PC-3 (cell line): ENCODE measurements at regions not wholly inside any gene's neighbourhood (a gene's known extent, or its start where the extent isn't known, plus 50 kb on each side); places are given as distances from the start of the nearest gene placed in this dataset.

Experiments used
- ATAC-seq: fragments of 200-7000 bp; cut with Tn5 transposase; 2 replicates; pipeline ENCODE4 v1.9.1; 2020; ENCODE audit warnings: mild to moderate bottlenecking, moderate library complexity
- BruUV-seq: library from RNA; stranded (reverse); fragments of 400-500 nt; replicated peaks from 2 replicates; lab custom pipeline; 2021; lab: Mats Ljungman, UMichigan
- CTCF ChIA-PET: fragments of 300-600 bp; sonication (Branson Sonifier 250); formaldehyde crosslinking; loops from one replicate; lab custom pipeline; 2022; ENCODE audit warnings: antibody characterized with exemption; lab: Charles Lee
- POLR2A ChIA-PET: fragments of 300-600 bp; sonication (Branson Sonifier 250); formaldehyde crosslinking; loops from one replicate; lab custom pipeline; 2022; ENCODE audit warnings: antibody characterized with exemption; ENCODE audit not compliant: unreplicated experiment; lab: Charles Lee
- DNase-seq: peaks from one replicate; pipeline ENCODE4 v3.0.0-alpha.2; 2015
- H2AFZ ChIP-seq: fragments of 300-600 bp; sonication (generic); 2 replicates; pipeline ENCODE4 v1.6.0; 2016; ENCODE audit warnings: antibody characterized with exemption, low read length
- H3F3A ChIP-seq: fragments of 300-600 bp; sonication (generic); one replicate; pipeline ENCODE4 v1.6.0; 2017; ENCODE audit warnings: antibody characterized with exemption, low read length, control low read depth, mild to moderate bottlenecking; ENCODE audit not compliant: unreplicated experiment
- H3K27ac ChIP-seq: fragments of 300-600 bp; sonication (generic); 2 replicates; pipeline ENCODE4 v1.5.1; 2016; ENCODE audit warnings: mild to moderate bottlenecking, low read length
- H3K27me3 ChIP-seq: fragments of 300-600 bp; sonication (generic); 2 replicates; pipeline ENCODE4 v1.6.1; 2016; ENCODE audit warnings: low read length, mixed read lengths
- H3K36me3 ChIP-seq: fragments of 300-600 bp; sonication (generic); 2 replicates; pipeline ENCODE4 v1.6.1; 2016; ENCODE audit warnings: low read depth, mixed run types, low read length, mixed read lengths
- H3K4me1 ChIP-seq: fragments of 300-600 bp; sonication (generic); 2 replicates; pipeline ENCODE4 v1.5.1; 2016; ENCODE audit warnings: low read length; ENCODE audit not compliant: insufficient read depth
- H3K4me2 ChIP-seq: fragments of 300-600 bp; sonication (generic); 2 replicates; pipeline ENCODE4 v1.6.0; 2016; ENCODE audit warnings: low read length
- H3K4me3 ChIP-seq: fragments of 300-600 bp; sonication (generic); 2 replicates; pipeline ENCODE4 v1.5.1; 2016; ENCODE audit warnings: mild to moderate bottlenecking, low read length, mixed read lengths
- H3K79me2 ChIP-seq: fragments of 300-600 bp; sonication (generic); 2 replicates; pipeline ENCODE4 v1.6.1; 2017; ENCODE audit warnings: low read length, mixed read lengths
- H3K9ac ChIP-seq: fragments of 300-600 bp; sonication (generic); 2 replicates; pipeline ENCODE4 v1.6.0; 2016; ENCODE audit warnings: mild to moderate bottlenecking, low read length
- H3K9me2 ChIP-seq: fragments of 300-600 bp; sonication (generic); replicated peaks from 2 replicates; pipeline ENCODE4 v1.6.1; 2016; ENCODE audit warnings: mixed run types, low read length, mixed read lengths
- H3K9me3 ChIP-seq: fragments of 300-600 bp; sonication (generic); 2 replicates; pipeline ENCODE4 v1.6.1; 2016; ENCODE audit warnings: low read length, mixed read lengths
- H4K20me1 ChIP-seq: fragments of 300-600 bp; sonication (generic); 2 replicates; pipeline ENCODE4 v1.6.1; 2016; ENCODE audit warnings: low read length, mixed read lengths
- CTCF ChIP-seq: fragments of 300-600 bp; sonication (generic); conservative IDR thresholded peaks from 2 replicates; pipeline ENCODE4 v1.5.1; 2017; ENCODE audit warnings: antibody characterized with exemption, low read depth, mild to moderate bottlenecking, low read length
- EZH2 ChIP-seq: fragments of 300-600 bp; sonication (generic); IDR thresholded peaks from one replicate; pipeline ENCODE4 v1.6.1; 2017; ENCODE audit warnings: antibody characterized with exemption, mild to moderate bottlenecking, low read length; ENCODE audit not compliant: unreplicated experiment
- EZH2phosphoT487 ChIP-seq: fragments of 300-600 bp; sonication (generic); IDR thresholded peaks from 2 replicates; pipeline ENCODE4 v1.6.1; 2018; ENCODE audit warnings: mild to moderate bottlenecking, antibody characterized with exemption, low read length, borderline replicate concordance
- intact Hi-C: fragments of 100-400 bp; cut with micrococcal nuclease; formaldehyde crosslinking; loops from 2 replicates; pipeline ENCODE4 v1.9.0; 2023

DNA sequence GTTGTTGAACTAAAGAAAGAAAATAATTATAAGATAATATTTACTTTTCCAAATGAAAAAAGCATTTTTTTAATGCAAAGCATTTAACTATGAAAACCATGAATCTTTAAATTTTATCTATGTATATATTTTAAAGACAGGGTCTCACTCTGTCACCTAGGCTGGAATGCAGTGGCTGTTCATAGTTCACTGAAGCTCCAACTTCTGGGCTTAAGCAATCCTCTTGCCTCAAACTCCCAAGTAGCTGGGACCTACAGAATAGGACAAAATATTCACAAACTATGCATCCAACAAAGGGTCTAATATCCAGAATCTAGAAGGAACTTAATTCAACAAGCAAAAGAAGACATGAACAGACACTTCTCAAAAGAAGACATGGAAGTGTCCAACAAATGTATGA is 55.9 kb upstream of the ALB start:
- no peak for ATAC-seq
- H3K9ac ChIP-seq, result no peak overlapping the region
- TF ChIP-seq EZH2phosphoT487, result no peak
- no peak for TF ChIP-seq EZH2
- TF ChIP-seq CTCF, result no peak
- no peaks in the 10 kb centered on the region for H4K20me1 ChIP-seq
- ChIA-PET CTCF (no interaction called here), POLR2A (no interaction called here)
- no peak overlapping the region for H2AFZ ChIP-seq
- no peaks in the 10 kb centered on the region for H3K9me2 ChIP-seq
- H3F3A ChIP-seq, result no peaks in the 10 kb centered on the region
- no peak for DNase-seq
- intact Hi-C loops, result no loop called here
- H3K4me3 ChIP-seq, result no peak overlapping the region
- H3K27ac ChIP-seq, result no peak overlapping the region
- no peak overlapping the region for H3K4me2 ChIP-seq
- no peaks in the 10 kb centered on the region for H3K9me3 ChIP-seq
- no peaks in the 10 kb centered on the region for H3K79me2 ChIP-seq
- no peaks in the 10 kb centered on the region for H3K36me3 ChIP-seq
- peaks cover 34% of the 10 kb centered on the region for H3K27me3 ChIP-seq
- no TSS peak for BruUV-seq
- no peaks in the 10 kb centered on the region for H3K4me1 ChIP-seq

DNA sequence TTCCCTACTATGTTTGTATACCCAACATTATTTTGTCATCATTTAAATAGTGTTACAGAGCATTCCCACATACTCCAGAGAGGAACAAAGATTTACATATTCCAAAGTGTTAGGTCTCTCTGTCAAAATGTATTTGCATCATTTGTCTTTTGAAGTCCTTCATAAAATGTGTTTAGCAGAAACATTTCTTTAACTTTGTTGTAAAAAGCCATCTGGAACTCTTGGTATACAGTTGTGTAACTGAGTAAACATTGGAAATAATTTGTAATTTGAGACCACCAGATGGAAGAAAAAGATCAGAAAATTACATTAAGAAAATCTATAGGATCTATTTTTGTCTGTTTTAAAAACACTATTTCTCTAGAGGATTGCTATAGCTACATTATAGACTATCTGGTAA is 56.6 kb upstream of the ALB start:
- Histone ChIP-seq H3K9me2 (no peaks in the 10 kb centered on the region), H3K36me3 (no peaks in the 10 kb centered on the region), H3K27ac (no peak overlapping the region), H3K79me2 (no peaks in the 10 kb centered on the region), H3K4me1 (no peaks in the 10 kb centered on the region), H3K9ac (no peak overlapping the region), H3K9me3 (no peaks in the 10 kb centered on the region), H2AFZ (no peak overlapping the region), H4K20me1 (no peaks in the 10 kb centered on the region), H3F3A (no peaks in the 10 kb centered on the region), H3K4me2 (no peak overlapping the region), H3K4me3 (no peak overlapping the region), H3K27me3 (peaks cover 33% of the 10 kb centered on the region)
- intact Hi-C loops, result no loop called here
- ChIA-PET CTCF (no interaction called here), POLR2A (no interaction called here)
- ATAC-seq (no peak), DNase-seq (no peak)
- TF ChIP-seq EZH2phosphoT487 (no peak), CTCF (no peak), EZH2 (no peak)
- BruUV-seq, result no TSS peak

- no peaks in the 10 kb centered on the region for H3K4me1 ChIP-seq
- peak; percentile 4 for DNase-seq
- TF ChIP-seq CTCF, result no peak
- no peak for TF ChIP-seq EZH2
- TF ChIP-seq EZH2phosphoT487, result no peak
These were observed 58.6 kb upstream of the ALB start for GRCh38 chr4:73345399-73345975.

More at GRCh38 chr4:73345399-73345975, 58.6 kb upstream of the ALB start:
- Histone ChIP-seq H3F3A (no peaks in the 10 kb centered on the region), H3K27me3 (peaks cover 25% of the 10 kb centered on the region), H3K27ac (no peak overlapping the region), H3K9ac (no peak overlapping the region), H3K4me2 (no peak overlapping the region), H3K9me3 (no peaks in the 10 kb centered on the region), H4K20me1 (no peaks in the 10 kb centered on the region), H3K79me2 (no peaks in the 10 kb centered on the region), H3K9me2 (no peaks in the 10 kb centered on the region), H3K36me3 (no peaks in the 10 kb centered on the region), H2AFZ (no peak overlapping the region), H3K4me3 (no peak overlapping the region)
- ChIA-PET POLR2A (interaction anchor here (0.6 kb wide), 1 partner anchor 263 kb away, joined by 4 read pairs; no protein-coding TSS in a partner anchor), CTCF (no interaction called here)
- intact Hi-C loops, result no loop called here
- no peak for ATAC-seq
- no TSS peak for BruUV-seq
